ENCODE measurements at regions not wholly inside any gene's neighbourhood (a gene's known extent, or its start where the extent isn't known, plus 50 kb on each side); places are given as distances from the start of the nearest gene placed in this dataset.

GRCh38 chr2:104790901-104791495 lies 62.9 kb upstream of the POU3F3 start:
- peaks cover 0 to 10% of the 10 kb centered on the region in 2 donors for H3K27me3 ChIP-seq
- no peak for TF ChIP-seq CTCF (IDR thresholded peaks at IDR 0.05)
- H3K4me1 ChIP-seq, result no peaks in the 10 kb centered on the region
- no peaks in the 10 kb centered on the region for H3K36me3 ChIP-seq
- H3K4me3 ChIP-seq, result no peak overlapping the region
- DNase-seq (no peak), ATAC-seq (no peak)
- H3K9me3 ChIP-seq, result no peaks in the 10 kb centered on the region
- intact Hi-C loops (cut with DNase I), result no loop called here
- no peak overlapping the region for H3K27ac ChIP-seq

GRCh38 chr2:104793966-104794365 lies 59.9 kb upstream of the POU3F3 start:
- intact Hi-C loops (cut with DNase I), result no loop called here
- Histone ChIP-seq H3K4me1 (no peaks in the 10 kb centered on the region), H3K27ac (no peak overlapping the region), H3K36me3 (no peaks in the 10 kb centered on the region), H3K27me3 (peaks cover 0 to 8% of the 10 kb centered on the region in 2 donors), H3K9me3 (no peaks in the 10 kb centered on the region), H3K4me3 (no peak overlapping the region)
- DNase-seq, result no peak
- TF ChIP-seq CTCF (IDR thresholded peaks at IDR 0.05), result no peak
- ATAC-seq, result no peak

- no peaks in the 10 kb centered on the region for H3K4me1 ChIP-seq
- H3K36me3 ChIP-seq, result no peaks in the 10 kb centered on the region
- ATAC-seq (no peak), DNase-seq (no peak)
- no peaks in the 10 kb centered on the region for H3K9me3 ChIP-seq
- no peak overlapping the region for H3K4me3 ChIP-seq
- no peak for TF ChIP-seq CTCF (IDR thresholded peaks at IDR 0.05)
- H3K27ac ChIP-seq, result no peak overlapping the region
- peaks cover 0 to 5% of the 10 kb centered on the region in 2 donors for H3K27me3 ChIP-seq
- intact Hi-C loops (cut with DNase I), result no loop called here
Observed at GRCh38 chr2:104794441-104794840, 59.5 kb upstream of the POU3F3 start.

Measured in left lung (tissue), 4 donors.